GM18526 (cell line): ENCODE measurements at regions not wholly inside any gene's neighbourhood (a gene's known extent, or its start where the extent isn't known, plus 50 kb on each side); places are given as distances from the start of the nearest gene placed in this dataset.

ENCODE experiments used
- POLR2A ChIP-seq: IDR thresholded peaks from 3 replicates; pipeline ENCODE4 v1.6.1; 2011; ENCODE audit not compliant: insufficient read length; ENCODE audit errors: extremely low read depth

DNA sequence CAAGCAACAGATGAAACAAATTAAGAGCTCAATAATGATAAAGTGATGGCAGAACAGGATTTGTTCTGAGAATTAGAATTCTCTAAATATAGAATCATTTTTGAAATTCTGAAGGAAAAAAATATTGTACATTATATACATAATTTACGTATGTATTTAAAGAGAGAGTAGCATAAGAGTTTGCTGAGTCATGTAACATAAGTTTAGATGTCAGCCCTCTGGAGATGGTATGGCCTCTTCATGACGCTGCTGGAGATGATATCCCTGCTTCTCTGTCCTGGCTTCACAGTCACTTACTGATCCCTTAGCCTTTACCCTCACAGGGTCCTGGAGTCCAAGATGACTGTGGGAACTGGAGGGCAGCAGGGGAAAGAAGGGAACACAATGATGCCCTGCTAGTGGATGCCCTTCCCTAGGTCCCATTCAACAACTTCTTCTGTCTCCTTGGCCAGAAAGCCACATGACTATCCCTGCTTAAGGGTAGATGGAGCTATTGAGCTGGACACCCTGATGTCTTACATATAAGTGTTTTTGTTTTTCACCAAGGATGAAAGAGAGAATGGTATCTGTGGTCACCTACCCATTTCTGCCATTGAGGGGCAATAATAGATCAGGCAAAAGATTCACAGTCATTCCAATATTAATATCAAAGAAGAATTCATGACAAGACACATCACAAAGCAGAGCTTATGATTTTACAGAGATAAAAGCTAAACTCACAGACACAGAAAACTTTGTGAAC lies 753.1 kb downstream of the TBC1D22A start:
- TF ChIP-seq POLR2A, result no peak

DNA sequence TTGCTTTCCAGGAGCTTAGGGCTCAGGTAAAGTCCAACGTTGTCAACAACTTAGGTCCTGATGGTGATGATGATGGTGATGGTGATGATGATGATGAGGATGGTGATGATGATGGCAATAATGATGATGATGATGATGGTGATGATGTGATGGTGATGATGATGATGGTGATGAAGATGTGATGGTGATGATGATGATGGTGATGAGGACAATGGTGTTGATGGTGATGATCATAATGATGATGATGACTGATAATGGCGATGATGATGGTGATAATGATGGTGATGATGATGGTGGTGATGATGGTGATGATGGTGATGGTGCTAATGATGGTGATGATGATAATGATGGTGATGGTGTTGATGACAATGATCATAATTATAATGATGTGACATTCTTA lies 750.2 kb downstream of the TBC1D22A start:
- no peak for TF ChIP-seq POLR2A

DNA sequence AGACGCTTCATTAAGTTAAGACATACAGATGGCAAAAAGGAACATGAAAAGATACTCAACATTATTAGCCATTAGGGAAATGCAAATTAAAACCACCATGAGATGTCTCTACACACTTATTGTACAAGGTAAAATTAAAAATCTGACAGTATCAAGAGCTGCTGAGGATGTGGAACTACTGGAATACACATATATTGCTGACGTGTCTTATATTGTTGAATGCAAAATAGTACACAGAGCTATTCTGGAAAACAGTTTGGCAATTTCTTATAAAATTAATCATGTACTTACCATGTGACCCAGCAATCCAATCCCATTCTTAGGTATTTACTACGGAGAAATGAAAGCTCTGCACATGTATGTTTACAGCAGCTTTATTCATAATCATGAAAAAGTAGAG lies 742.5 kb downstream of the TBC1D22A start:
- no peak for TF ChIP-seq POLR2A

GRCh38 chr22:47498969-47499495 lies 736.6 kb downstream of the TBC1D22A start:
- no peak for TF ChIP-seq POLR2A

DNA sequence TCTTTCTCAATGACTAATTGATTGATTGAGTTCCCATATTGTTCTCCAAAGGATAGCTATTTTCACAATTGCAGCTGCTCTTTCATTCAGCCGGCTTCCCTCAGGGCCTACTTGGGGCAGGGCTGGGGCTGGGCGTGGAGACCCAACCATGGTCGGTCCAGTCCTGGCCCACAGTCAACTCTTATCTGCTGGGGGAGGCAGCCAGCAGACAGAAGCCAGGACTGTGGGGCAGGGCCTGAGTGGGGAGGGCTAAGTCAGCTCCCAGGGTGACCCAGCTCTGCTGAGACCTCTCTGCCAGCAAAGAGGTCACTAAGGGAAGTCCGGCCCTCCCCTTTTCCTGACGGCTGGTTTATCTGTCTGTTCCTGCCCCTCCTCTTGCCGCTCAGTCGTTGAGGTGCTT lies 735.2 kb downstream of the TBC1D22A start:
- no peak for TF ChIP-seq POLR2A

DNA sequence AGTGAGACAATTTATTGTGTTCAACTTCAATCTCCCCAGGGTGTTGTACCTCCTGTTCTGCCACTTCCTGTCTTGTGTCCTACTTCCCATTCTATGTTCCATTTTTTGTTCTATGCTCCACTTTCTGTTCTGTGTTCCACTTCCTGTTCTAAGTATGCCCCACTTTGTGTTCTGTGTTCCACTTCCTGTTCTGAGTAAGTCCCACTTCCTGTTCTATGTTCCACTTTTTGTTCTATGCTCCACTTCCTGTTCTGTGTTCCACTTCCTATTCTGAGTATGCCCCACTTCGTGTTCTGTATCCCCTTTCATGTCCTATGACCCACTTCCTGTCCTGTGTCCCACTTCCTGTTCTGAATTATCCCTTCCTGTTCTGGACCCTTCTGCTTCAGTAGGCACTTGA lies 732.7 kb downstream of the TBC1D22A start:
- TF ChIP-seq POLR2A, result no peak

DNA sequence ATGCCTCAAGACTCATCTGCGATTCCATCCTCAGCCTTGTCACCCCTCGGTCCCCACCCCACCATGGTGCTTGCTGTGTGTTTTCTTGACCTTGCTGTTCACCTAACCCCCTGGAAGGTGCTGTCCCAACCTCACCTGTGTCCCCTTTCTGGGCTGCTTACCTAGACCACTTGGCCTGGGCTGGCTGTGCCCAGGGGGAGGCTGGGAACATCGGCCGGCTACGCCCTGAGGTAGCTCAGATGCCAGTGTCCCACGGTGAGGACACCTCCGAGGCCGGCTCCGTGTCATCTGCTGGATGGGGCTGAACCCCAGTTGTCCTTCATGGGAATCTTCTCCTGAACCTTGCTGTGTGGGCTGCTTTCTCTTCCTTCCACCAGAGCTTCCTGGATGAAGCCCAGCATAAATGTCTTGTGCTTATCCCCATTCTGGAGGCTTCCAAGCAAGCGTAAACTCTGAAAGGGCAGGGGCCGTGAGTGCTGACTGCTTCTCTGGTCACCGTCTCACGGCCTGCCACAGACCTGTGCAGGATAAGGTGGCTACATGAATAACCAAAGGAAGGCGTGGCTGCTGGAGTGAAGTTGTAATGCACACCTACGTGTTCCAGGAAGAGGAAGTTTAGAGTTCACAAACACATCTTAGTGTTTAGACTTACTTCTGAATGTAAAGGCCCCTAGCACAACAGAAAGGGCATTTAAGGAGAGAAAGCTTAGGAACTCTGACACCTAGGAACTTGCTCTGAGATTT lies 724.3 kb downstream of the TBC1D22A start:
- TF ChIP-seq POLR2A, result no peak

- no peak for TF ChIP-seq POLR2A
These were observed 722.6 kb downstream of the TBC1D22A start for GRCh38 chr22:47484960-47485569.

GRCh38 chr22:47476231-47476630 lies 713.8 kb downstream of the TBC1D22A start:
- no peak for TF ChIP-seq POLR2A

DNA sequence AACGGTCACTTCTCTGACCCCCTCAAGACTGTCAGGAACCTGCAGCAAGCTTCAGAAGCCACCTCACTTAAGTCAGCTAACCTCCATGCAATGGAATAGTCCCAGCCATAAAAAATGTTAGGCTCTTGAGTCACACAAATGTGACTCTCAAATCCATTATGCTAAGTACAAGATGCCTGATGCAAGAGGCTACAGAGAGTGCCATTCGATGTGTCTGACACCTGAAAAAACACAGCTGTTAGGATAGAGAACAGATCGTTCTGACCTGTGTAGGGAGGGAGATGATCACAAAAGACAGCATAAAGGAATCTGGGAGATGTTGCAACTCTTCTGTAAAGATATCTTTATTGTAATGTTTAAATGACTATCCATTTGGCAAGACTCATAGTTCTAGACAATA lies 712.4 kb downstream of the TBC1D22A start:
- no peak for TF ChIP-seq POLR2A

GRCh38 chr22:47474464-47474863 lies 712.0 kb downstream of the TBC1D22A start:
- TF ChIP-seq POLR2A, result no peak

GRCh38 chr22:47472636-47473035 lies 710.2 kb downstream of the TBC1D22A start:
- no peak for TF ChIP-seq POLR2A

GRCh38 chr22:47471406-47471805 lies 709.0 kb downstream of the TBC1D22A start:
- TF ChIP-seq POLR2A, result no peak

DNA sequence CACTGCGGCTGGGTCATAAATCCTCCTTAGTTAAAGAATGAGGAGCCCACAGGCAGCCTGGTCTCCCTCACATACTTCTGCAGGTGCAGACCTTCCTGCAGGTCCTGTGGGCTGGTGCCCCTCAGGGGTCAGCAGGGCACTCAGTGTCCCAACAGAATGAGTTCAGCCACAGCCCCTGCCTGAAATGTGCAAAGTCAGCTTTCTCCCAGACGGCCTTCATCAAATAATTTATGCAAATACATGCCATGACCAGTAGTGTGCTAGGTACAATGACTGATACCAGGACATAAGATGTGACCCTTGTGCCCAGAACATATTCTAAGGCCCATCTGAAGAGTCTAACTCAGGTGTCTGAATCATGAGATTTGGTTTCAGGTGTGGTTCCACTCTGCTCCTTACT lies 703.4 kb downstream of the TBC1D22A start:
- TF ChIP-seq POLR2A, result no peak

GRCh38 chr22:47465222-47465621 lies 702.8 kb downstream of the TBC1D22A start:
- TF ChIP-seq POLR2A, result no peak

GRCh38 chr22:47463220-47463619 lies 700.8 kb downstream of the TBC1D22A start:
- no peak for TF ChIP-seq POLR2A

DNA sequence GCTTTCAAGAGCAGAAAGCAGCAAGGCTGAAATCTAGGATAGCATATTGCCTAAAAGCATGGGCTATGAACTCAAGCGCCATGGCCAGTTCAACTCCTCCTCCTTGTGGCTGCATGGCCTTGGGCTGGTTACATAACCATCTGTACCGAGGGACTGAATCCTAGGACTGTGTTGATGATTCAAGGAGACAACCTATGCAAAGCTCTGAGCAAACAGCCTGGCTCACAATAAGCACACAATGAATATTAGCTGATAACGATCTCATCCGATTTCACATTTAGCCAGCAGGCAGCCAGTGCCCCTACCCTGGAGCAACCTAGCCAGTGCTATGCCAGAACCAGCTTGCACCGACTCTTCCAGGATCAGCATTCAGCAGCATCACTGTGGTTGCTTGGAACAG lies 698.4 kb downstream of the TBC1D22A start:
- no peak for TF ChIP-seq POLR2A

GRCh38 chr22:47460176-47460575 lies 697.7 kb downstream of the TBC1D22A start:
- no peak for TF ChIP-seq POLR2A
